HEK293 (cell line): ENCODE measurements at regions not wholly inside any gene's neighbourhood (a gene's known extent, or its start where the extent isn't known, plus 50 kb on each side); places are given as distances from the start of the nearest gene placed in this dataset.

Experiments used
- EGR2 ChIP-seq: fragments of 450-650 bp; formaldehyde crosslinking; IDR thresholded peaks from 2 replicates; pipeline ENCODE4 v1.5.1; 2016; ENCODE audit warnings: low read depth, missing biosample characterization, missing genetic modification characterization
- ZBTB20 ChIP-seq: fragments of 450-650 bp; formaldehyde crosslinking; IDR thresholded peaks from 2 replicates; pipeline ENCODE4 v1.5.1; 2016; ENCODE audit warnings: missing biosample characterization, missing genetic modification characterization
- ZNF138 ChIP-seq: fragments of 450-650 bp; formaldehyde crosslinking; IDR thresholded peaks from 2 replicates; pipeline ENCODE4 v1.5.1; 2016; ENCODE audit warnings: missing biosample characterization, missing genetic modification characterization, borderline replicate concordance
- ZNF354C ChIP-seq: fragments of 450-650 bp; formaldehyde crosslinking; IDR thresholded peaks from 2 replicates; pipeline ENCODE4 v1.5.1; 2016; ENCODE audit warnings: missing biosample characterization, missing genetic modification characterization, low read depth, borderline replicate concordance
- ZNF404 ChIP-seq: fragments of 450-650 bp; formaldehyde crosslinking; IDR thresholded peaks from 2 replicates; pipeline ENCODE4 v1.5.1; 2017; ENCODE audit warnings: missing biosample characterization, missing genetic modification characterization
- ZNF501 ChIP-seq: fragments of 450-650 bp; formaldehyde crosslinking; IDR thresholded peaks from 2 replicates; pipeline ENCODE4 v1.5.1; 2016; ENCODE audit warnings: missing biosample characterization, missing genetic modification characterization
- ZNF561 ChIP-seq: fragments of 450-650 bp; IDR thresholded peaks from 2 replicates; pipeline ENCODE4 v1.5.1; 2018; ENCODE audit warnings: missing biosample characterization, missing genetic modification characterization, borderline replicate concordance
- ZNF776 ChIP-seq: fragments of 450-650 bp; formaldehyde crosslinking; IDR thresholded peaks from 2 replicates; pipeline ENCODE4 v1.5.0; 2017; ENCODE audit warnings: missing biosample characterization, missing genetic modification characterization, borderline replicate concordance
- TF ChIP-seq, protein P1 (sequence below): fragments of 450-650 bp; formaldehyde crosslinking; IDR thresholded peaks from 2 replicates; pipeline ENCODE4 v1.5.1; 2016; ENCODE audit warnings: missing biosample characterization, missing genetic modification characterization
- TF ChIP-seq, protein P2 (sequence below): fragments of 450-650 bp; formaldehyde crosslinking; IDR thresholded peaks from 2 replicates; pipeline ENCODE4 v1.5.1; 2016; ENCODE audit warnings: missing biosample characterization, missing genetic modification characterization, low read depth
- TF ChIP-seq, protein P3 (sequence below): fragments of 450-650 bp; formaldehyde crosslinking; conservative IDR thresholded peaks from 2 replicates; pipeline ENCODE4 v1.5.1; 2016; ENCODE audit warnings: low read depth, missing biosample characterization, missing genetic modification characterization
- TF ChIP-seq, protein P4 (sequence below): fragments of 450-650 bp; formaldehyde crosslinking; IDR thresholded peaks from 2 replicates; pipeline ENCODE4 v1.5.1; 2017; ENCODE audit warnings: missing biosample characterization, missing genetic modification characterization
- TF ChIP-seq, protein P5 (sequence below): fragments of 450-650 bp; formaldehyde crosslinking; IDR thresholded peaks from 2 replicates; pipeline ENCODE4 v1.5.1; 2016; ENCODE audit warnings: missing biosample characterization, missing genetic modification characterization
- TF ChIP-seq, protein P6 (sequence below): fragments of 450-650 bp; formaldehyde crosslinking; IDR thresholded peaks from 2 replicates; pipeline ENCODE4 v1.5.1; 2017; ENCODE audit warnings: missing biosample characterization, missing genetic modification characterization

DNA sequence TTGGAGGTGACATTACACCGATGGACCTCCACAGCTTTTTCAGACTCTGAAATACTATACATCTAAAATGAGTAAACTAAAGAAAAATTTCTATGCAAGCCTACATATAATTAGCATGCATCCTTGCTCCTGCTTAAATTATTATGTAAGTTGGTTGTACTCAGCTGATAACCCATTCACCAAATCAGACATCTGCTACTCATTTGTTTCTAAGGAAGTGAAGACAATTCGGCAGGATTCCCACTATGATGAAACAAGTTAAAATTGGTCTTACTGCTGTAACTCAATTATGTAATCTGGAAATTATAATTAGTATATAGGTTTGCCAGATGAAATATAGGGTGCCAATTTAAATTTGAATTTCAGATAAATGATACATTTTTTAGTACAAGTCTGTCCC, 59.5 kb upstream of the FGF13 start:
- TF ChIP-seq ZBTB20 (tag by site-specific recombination) (no peak), ZNF404 (tag by site-specific recombination) (no peak), ZNF776 (tag by site-specific recombination) (no peak), ZNF138 (tag by site-specific recombination) (no peak), ZNF561 (tag by site-specific recombination) (no peak), ZNF501 (tag by site-specific recombination) (no peak), ZNF354C (tag by site-specific recombination) (no peak), EGR2 (tag by site-specific recombination) (no peak)
- TF ChIP-seq, protein P1, sequence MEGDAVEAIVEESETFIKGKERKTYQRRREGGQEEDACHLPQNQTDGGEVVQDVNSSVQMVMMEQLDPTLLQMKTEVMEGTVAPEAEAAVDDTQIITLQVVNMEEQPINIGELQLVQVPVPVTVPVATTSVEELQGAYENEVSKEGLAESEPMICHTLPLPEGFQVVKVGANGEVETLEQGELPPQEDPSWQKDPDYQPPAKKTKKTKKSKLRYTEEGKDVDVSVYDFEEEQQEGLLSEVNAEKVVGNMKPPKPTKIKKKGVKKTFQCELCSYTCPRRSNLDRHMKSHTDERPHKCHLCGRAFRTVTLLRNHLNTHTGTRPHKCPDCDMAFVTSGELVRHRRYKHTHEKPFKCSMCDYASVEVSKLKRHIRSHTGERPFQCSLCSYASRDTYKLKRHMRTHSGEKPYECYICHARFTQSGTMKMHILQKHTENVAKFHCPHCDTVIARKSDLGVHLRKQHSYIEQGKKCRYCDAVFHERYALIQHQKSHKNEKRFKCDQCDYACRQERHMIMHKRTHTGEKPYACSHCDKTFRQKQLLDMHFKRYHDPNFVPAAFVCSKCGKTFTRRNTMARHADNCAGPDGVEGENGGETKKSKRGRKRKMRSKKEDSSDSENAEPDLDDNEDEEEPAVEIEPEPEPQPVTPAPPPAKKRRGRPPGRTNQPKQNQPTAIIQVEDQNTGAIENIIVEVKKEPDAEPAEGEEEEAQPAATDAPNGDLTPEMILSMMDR: no peak
- TF ChIP-seq, protein P2, sequence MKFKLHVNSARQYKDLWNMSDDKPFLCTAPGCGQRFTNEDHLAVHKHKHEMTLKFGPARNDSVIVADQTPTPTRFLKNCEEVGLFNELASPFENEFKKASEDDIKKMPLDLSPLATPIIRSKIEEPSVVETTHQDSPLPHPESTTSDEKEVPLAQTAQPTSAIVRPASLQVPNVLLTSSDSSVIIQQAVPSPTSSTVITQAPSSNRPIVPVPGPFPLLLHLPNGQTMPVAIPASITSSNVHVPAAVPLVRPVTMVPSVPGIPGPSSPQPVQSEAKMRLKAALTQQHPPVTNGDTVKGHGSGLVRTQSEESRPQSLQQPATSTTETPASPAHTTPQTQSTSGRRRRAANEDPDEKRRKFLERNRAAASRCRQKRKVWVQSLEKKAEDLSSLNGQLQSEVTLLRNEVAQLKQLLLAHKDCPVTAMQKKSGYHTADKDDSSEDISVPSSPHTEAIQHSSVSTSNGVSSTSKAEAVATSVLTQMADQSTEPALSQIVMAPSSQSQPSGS: no peak
- TF ChIP-seq, protein P3, sequence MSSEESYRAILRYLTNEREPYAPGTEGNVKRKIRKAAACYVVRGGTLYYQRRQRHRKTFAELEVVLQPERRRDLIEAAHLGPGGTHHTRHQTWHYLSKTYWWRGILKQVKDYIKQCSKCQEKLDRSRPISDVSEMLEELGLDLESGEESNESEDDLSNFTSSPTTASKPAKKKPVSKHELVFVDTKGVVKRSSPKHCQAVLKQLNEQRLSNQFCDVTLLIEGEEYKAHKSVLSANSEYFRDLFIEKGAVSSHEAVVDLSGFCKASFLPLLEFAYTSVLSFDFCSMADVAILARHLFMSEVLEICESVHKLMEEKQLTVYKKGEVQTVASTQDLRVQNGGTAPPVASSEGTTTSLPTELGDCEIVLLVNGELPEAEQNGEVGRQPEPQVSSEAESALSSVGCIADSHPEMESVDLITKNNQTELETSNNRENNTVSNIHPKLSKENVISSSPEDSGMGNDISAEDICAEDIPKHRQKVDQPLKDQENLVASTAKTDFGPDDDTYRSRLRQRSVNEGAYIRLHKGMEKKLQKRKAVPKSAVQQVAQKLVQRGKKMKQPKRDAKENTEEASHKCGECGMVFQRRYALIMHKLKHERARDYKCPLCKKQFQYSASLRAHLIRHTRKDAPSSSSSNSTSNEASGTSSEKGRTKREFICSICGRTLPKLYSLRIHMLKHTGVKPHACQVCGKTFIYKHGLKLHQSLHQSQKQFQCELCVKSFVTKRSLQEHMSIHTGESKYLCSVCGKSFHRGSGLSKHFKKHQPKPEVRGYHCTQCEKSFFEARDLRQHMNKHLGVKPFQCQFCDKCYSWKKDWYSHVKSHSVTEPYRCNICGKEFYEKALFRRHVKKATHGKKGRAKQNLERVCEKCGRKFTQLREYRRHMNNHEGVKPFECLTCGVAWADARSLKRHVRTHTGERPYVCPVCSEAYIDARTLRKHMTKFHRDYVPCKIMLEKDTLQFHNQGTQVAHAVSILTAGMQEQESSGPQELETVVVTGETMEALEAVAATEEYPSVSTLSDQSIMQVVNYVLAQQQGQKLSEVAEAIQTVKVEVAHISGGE (tag by site-specific recombination): no peak
- TF ChIP-seq, protein P4, sequence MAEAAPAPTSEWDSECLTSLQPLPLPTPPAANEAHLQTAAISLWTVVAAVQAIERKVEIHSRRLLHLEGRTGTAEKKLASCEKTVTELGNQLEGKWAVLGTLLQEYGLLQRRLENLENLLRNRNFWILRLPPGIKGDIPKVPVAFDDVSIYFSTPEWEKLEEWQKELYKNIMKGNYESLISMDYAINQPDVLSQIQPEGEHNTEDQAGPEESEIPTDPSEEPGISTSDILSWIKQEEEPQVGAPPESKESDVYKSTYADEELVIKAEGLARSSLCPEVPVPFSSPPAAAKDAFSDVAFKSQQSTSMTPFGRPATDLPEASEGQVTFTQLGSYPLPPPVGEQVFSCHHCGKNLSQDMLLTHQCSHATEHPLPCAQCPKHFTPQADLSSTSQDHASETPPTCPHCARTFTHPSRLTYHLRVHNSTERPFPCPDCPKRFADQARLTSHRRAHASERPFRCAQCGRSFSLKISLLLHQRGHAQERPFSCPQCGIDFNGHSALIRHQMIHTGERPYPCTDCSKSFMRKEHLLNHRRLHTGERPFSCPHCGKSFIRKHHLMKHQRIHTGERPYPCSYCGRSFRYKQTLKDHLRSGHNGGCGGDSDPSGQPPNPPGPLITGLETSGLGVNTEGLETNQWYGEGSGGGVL (tag by site-specific recombination): no peak
- TF ChIP-seq, protein P5, sequence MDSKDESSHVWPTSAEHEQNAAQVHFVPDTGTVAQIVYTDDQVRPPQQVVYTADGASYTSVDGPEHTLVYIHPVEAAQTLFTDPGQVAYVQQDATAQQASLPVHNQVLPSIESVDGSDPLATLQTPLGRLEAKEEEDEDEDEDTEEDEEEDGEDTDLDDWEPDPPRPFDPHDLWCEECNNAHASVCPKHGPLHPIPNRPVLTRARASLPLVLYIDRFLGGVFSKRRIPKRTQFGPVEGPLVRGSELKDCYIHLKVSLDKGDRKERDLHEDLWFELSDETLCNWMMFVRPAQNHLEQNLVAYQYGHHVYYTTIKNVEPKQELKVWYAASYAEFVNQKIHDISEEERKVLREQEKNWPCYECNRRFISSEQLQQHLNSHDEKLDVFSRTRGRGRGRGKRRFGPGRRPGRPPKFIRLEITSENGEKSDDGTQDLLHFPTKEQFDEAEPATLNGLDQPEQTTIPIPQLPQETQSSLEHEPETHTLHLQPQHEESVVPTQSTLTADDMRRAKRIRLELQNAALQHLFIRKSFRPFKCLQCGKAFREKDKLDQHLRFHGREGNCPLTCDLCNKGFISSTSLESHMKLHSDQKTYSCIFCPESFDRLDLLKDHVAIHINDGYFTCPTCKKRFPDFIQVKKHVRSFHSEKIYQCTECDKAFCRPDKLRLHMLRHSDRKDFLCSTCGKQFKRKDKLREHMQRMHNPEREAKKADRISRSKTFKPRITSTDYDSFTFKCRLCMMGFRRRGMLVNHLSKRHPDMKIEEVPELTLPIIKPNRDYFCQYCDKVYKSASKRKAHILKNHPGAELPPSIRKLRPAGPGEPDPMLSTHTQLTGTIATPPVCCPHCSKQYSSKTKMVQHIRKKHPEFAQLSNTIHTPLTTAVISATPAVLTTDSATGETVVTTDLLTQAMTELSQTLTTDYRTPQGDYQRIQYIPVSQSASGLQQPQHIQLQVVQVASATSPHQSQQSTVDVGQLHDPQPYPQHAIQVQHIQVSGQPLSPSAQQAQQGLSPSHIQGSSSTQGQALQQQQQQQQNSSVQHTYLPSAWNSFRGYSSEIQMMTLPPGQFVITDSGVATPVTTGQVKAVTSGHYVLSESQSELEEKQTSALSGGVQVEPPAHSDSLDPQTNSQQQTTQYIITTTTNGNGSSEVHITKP (tag by site-specific recombination): no peak
- TF ChIP-seq, protein P6, sequence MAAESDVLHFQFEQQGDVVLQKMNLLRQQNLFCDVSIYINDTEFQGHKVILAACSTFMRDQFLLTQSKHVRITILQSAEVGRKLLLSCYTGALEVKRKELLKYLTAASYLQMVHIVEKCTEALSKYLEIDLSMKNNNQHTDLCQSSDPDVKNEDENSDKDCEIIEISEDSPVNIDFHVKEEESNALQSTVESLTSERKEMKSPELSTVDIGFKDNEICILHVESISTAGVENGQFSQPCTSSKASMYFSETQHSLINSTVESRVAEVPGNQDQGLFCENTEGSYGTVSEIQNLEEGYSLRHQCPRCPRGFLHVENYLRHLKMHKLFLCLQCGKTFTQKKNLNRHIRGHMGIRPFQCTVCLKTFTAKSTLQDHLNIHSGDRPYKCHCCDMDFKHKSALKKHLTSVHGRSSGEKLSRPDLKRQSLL (tag by site-specific recombination): no peak
